Kidney (tissue), 13 donors: ENCODE measurements at regions not wholly inside any gene's neighbourhood (a gene's known extent, or its start where the extent isn't known, plus 50 kb on each side); places are given as distances from the start of the nearest gene placed in this dataset.
A peak's percentile ranks its signal among the peaks of the same experiment; 100 is the strongest.

Experiments used
- DNase-seq, 5 donors: peaks; one replicate each; pipeline ENCODE4 v3.0.0-alpha.2; 2013 to 2020
- FAIRE-seq: peaks from 2 replicates; lab custom pipeline; 2012; peaks lifted over from hg19 to GRCh38; lab: Jason Lieb, UNC
- H3K27ac ChIP-seq, 2 donors: one replicate each; pipeline ENCODE4 v1.7.0; 2013; ENCODE audit warnings: low read depth in 2 of 2, low read length in 2 of 2, inconsistent platforms in 1 of 2
- H3K27me3 ChIP-seq: one replicate; pipeline ENCODE4 v1.7.1; 2013; ENCODE audit warnings: low read length, inconsistent platforms; ENCODE audit not compliant: control insufficient read depth, insufficient read depth
- H3K36me3 ChIP-seq, 3 donors: one replicate each; pipeline versions ENCODE4 v1.7.0 to v1.7.1; 2013; ENCODE audit warnings: low read length in 3 of 3, control low read depth in 1 of 3, inconsistent platforms in 1 of 3; ENCODE audit not compliant: insufficient read depth in 3 of 3, control insufficient read depth in 2 of 3
- H3K4me1 ChIP-seq, 3 donors: one replicate each; pipeline versions ENCODE4 v1.7.0 to v1.7.1; 2013; ENCODE audit warnings: low read length in 3 of 3, inconsistent platforms in 1 of 3, low read depth in 1 of 3; ENCODE audit not compliant: control insufficient read depth in 2 of 3, insufficient read depth in 2 of 3
- H3K4me3 ChIP-seq, 3 donors: one replicate each; pipeline versions ENCODE4 v1.7.0 to v1.8.1; 2013; ENCODE audit warnings: low read length in 3 of 3, control low read depth in 1 of 3, inconsistent platforms in 1 of 3
- H3K9ac ChIP-seq, 3 donors: one replicate each; pipeline versions ENCODE4 v1.7.0 to v1.7.1; 2013; ENCODE audit warnings: low read length in 3 of 3, control low read depth in 1 of 3, inconsistent platforms in 1 of 3
- H3K9me3 ChIP-seq, 3 donors: one replicate each; pipeline versions ENCODE4 v1.7.0 to v1.7.1; 2013; ENCODE audit warnings: low read length in 3 of 3, control low read depth in 1 of 3, inconsistent platforms in 1 of 3; ENCODE audit not compliant: control insufficient read depth in 2 of 3, insufficient read depth in 1 of 3
- intact Hi-C: fragments of 100-400 bp; cut with DNase I; formaldehyde crosslinking; loops from one replicate; pipeline ENCODE4 v1.11.1; 2022
- TF ChIP-seq, protein P1 (sequence below): IDR thresholded peaks from 3 replicates; pipeline ENCODE4 v1.5.1; 2012; ENCODE audit warnings: mild to moderate bottlenecking, moderate library complexity, borderline replicate concordance; ENCODE audit not compliant: insufficient read depth; ENCODE audit errors: extremely low read depth
- donor health status: control.
- donor health status: control.
- donor health status: control.
- donor health status: control.
- donor health status: control.
- donor health status: DM: yes; HTN: yes; CAD: no.
- donor health status: Normal renal cell carcinoma (clear cell type).

DNA sequence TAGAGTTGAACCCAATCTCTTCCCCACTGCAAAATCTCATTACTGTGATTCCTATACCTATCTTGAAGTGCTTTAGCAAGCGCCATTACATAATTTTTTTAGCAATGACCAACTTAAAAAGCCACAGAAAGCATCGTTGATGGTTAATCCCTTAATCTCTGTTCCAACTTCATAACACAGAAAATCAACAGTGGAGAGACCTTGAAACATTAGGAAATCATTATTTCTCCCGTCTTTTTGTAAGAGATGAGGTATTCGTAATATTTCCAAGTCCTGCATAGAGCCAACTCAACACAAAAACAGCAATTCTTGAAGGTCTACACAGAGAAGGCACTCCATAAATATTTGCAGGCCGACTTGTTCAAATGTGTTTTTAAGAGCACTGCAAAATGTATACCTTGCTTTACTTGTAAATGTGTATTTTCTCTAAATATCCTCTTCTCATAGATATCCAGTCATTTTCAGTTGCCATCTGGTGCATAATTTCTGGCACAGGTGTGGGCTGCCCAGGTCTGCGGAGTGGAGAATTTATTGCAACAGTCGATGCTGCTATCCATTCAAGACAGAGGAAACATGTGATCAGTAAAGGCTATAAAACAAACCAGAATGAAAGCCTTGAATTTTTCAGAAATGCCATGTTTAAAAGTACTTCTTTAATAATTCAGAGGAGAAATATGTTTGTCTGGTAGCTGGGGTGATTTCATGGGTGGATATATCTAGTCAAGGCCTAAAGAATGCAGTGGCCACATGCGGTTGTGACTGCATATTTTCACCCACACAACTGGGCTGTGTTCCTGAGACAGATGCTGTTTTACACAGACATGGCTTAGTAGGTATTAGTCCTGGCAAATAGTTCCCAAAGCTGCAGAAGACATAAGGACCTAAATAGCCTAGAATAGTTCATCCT is 234.3 kb upstream of the STARD13 start:
- H3K4me3 ChIP-seq: no peak overlapping the region
- no peaks in the 10 kb centered on the region for H3K9me3 ChIP-seq
- DNase-seq: no peak
- no peaks in the 10 kb centered on the region for H3K27me3 ChIP-seq
- intact Hi-C loops: no loop called here
- no peak for FAIRE-seq
- TF ChIP-seq, protein P1, sequence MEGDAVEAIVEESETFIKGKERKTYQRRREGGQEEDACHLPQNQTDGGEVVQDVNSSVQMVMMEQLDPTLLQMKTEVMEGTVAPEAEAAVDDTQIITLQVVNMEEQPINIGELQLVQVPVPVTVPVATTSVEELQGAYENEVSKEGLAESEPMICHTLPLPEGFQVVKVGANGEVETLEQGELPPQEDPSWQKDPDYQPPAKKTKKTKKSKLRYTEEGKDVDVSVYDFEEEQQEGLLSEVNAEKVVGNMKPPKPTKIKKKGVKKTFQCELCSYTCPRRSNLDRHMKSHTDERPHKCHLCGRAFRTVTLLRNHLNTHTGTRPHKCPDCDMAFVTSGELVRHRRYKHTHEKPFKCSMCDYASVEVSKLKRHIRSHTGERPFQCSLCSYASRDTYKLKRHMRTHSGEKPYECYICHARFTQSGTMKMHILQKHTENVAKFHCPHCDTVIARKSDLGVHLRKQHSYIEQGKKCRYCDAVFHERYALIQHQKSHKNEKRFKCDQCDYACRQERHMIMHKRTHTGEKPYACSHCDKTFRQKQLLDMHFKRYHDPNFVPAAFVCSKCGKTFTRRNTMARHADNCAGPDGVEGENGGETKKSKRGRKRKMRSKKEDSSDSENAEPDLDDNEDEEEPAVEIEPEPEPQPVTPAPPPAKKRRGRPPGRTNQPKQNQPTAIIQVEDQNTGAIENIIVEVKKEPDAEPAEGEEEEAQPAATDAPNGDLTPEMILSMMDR: no peak
- no peaks in the 10 kb centered on the region for H3K4me1 ChIP-seq
- no peaks in the 10 kb centered on the region for H3K36me3 ChIP-seq
- no peak overlapping the region for H3K9ac ChIP-seq
- H3K27ac ChIP-seq: no peak overlapping the region

DNA sequence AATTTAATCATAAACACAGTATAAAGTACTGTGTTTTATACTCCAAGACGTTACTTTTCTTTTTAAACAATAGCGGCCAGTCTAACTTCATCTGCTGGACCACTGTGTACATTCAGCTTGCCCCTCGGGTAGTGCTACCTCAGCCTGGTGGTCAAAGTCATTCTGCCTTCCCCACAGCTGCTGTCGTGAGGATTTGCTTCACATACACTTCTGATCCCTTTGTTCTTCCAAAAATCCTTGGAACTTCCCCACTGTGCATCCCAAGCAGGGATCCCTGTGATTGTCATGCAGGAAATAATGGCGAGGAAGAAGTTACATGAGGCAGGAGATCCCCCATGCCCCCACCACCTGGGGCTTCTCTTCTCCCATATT is 234.9 kb upstream of the STARD13 start:
- no peak overlapping the region for H3K27ac ChIP-seq
- no peak overlapping the region for H3K9ac ChIP-seq
- FAIRE-seq (no peak), DNase-seq (no peak)
- H3K4me3 ChIP-seq: no peak overlapping the region
- no peaks in the 10 kb centered on the region for H3K27me3 ChIP-seq
- no peaks in the 10 kb centered on the region for H3K36me3 ChIP-seq
- intact Hi-C loops: no loop called here
- TF ChIP-seq, protein P1: no peak
- H3K4me1 ChIP-seq: no peaks in the 10 kb centered on the region
- no peaks in the 10 kb centered on the region for H3K9me3 ChIP-seq

GRCh38 chr13:33524086-33524485 is 238.5 kb upstream of the STARD13 start:
- no peak overlapping the region for H3K9ac ChIP-seq
- intact Hi-C loops: no loop called here
- DNase-seq (peak in 1 of 5 donors; percentile 37), FAIRE-seq (no peak)
- H3K27me3 ChIP-seq: no peaks in the 10 kb centered on the region
- H3K36me3 ChIP-seq: no peaks in the 10 kb centered on the region
- H3K27ac ChIP-seq: no peak overlapping the region
- H3K4me1 ChIP-seq: no peaks in the 10 kb centered on the region
- no peaks in the 10 kb centered on the region for H3K9me3 ChIP-seq
- no peak overlapping the region for H3K4me3 ChIP-seq
- TF ChIP-seq, protein P1: no peak
